Right lobe of liver (tissue), 4 donors: ENCODE measurements at regions not wholly inside any gene's neighbourhood (a gene's known extent, or its start where the extent isn't known, plus 50 kb on each side); places are given as distances from the start of the nearest gene placed in this dataset.

Experiments
- CTCF ChIP-seq, 4 donors: fragments of 200-600 bp in 3 of 4; fragments of 450-650 bp in 1 of 4; IDR thresholded peaks; one replicate each; pipeline versions ENCODE4 v1.5.1 to v1.8.0; 2016 to 2022; ENCODE audit warnings: antibody characterized with exemption in 4 of 4, mild to moderate bottlenecking in 2 of 4
- POLR2A ChIP-seq: fragments of 450-650 bp; IDR thresholded peaks from one replicate; pipeline ENCODE4 v1.6.1; 2017; ENCODE audit warnings: antibody characterized with exemption, mild to moderate bottlenecking
- donor health status: DM: no; HTN: no; CAD: no.
- donor health status: DM: no; HTN: no; CAD: no.
- donor health status: DM: no; HTN: yes; CAD: no.

DNA sequence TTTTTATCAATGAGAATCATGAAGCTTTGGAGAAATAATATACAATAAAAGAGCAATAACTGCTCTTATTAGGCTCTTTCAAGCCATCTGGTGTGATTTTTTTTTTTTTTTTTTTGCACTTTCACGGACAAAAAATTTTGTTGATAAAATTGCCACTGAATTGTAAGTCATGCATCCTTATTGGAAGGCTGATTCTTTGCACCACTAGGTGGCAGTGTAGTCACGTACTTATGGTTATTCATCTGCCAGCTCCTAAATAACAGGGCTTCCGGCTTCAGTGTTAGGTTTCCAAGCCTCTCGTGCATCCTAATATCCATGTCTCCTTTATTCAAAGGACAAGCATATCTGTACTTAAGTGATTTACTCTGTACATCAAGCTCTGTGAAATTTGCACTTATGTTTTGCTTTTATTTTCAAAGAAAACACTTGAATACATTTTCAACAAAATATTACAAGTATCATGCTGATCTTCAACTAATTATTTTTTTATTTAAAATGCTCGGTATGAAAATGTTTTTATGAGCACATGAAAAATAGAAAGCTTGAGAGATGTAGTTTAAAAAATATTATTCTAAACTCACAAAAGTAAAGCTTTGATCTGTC, 1578.3 kb upstream of the TENM3 start:
- TF ChIP-seq CTCF (IDR thresholded peaks at IDR 0.05) = peak; percentile 55 to 80 (median 76)
- TF ChIP-seq POLR2A = no peak
